HG02763 (cell line): ENCODE measurements at regions not wholly inside any gene's neighbourhood (a gene's known extent, or its start where the extent isn't known, plus 50 kb on each side); places are given as distances from the start of the nearest gene placed in this dataset.

ENCODE experiments used
- ATAC-seq: cut with Tn5 transposase; IDR thresholded peaks from one replicate; pipeline ENCODE4 v1.9.1; 2021; ENCODE audit warnings: mild to moderate bottlenecking, moderate library complexity; ENCODE audit not compliant: unreplicated experiment

GRCh38 chr5:81914696-81915095 lies 57.1 kb upstream of the ATG10 start:
- no peak for ATAC-seq

GRCh38 chr5:81912933-81913332 lies 58.9 kb upstream of the ATG10 start:
- ATAC-seq: no peak

- peak; percentile 76 for ATAC-seq
Measured at GRCh38 chr5:81909677-81910076, 62.1 kb upstream of the ATG10 start.

- ATAC-seq: no peak
Measured at GRCh38 chr5:81908771-81909170, 63.1 kb upstream of the ATG10 start.

- no peak for ATAC-seq
Measured at GRCh38 chr5:81908044-81908443, 63.8 kb upstream of the ATG10 start.

- ATAC-seq: no peak
Measured at GRCh38 chr5:81907012-81907635, 64.7 kb upstream of the ATG10 start.

GRCh38 chr5:81906086-81906485 lies 65.7 kb upstream of the ATG10 start:
- ATAC-seq: no peak

GRCh38 chr5:81904861-81905260 lies 67.0 kb upstream of the ATG10 start:
- ATAC-seq: no peak

- no peak for ATAC-seq
Measured at GRCh38 chr5:81904166-81904565, 67.7 kb upstream of the ATG10 start.

GRCh38 chr5:81901586-81901985 lies 70.2 kb upstream of the ATG10 start:
- no peak for ATAC-seq

GRCh38 chr5:81899123-81899522 lies 72.7 kb upstream of the ATG10 start:
- no peak for ATAC-seq

- no peak for ATAC-seq
Measured at GRCh38 chr5:81898403-81898802, 73.4 kb upstream of the ATG10 start.

- no peak for ATAC-seq
Measured at GRCh38 chr5:81896764-81897163, 75.1 kb upstream of the ATG10 start.

GRCh38 chr5:81895307-81895706 lies 76.5 kb upstream of the ATG10 start:
- ATAC-seq: no peak

GRCh38 chr5:81893961-81894360 lies 77.9 kb upstream of the ATG10 start:
- ATAC-seq: no peak

GRCh38 chr5:81884871-81885270 lies 87.0 kb upstream of the ATG10 start:
- ATAC-seq: no peak

- no peak for ATAC-seq
Measured at GRCh38 chr5:81883371-81883770, 88.5 kb upstream of the ATG10 start.

- ATAC-seq: no peak
Measured at GRCh38 chr5:81881595-81881994, 90.2 kb upstream of the ATG10 start.

GRCh38 chr5:81879936-81880335 lies 91.9 kb upstream of the ATG10 start:
- no peak for ATAC-seq

GRCh38 chr5:81878333-81878732 lies 93.5 kb upstream of the ATG10 start:
- no peak for ATAC-seq

GRCh38 chr5:81866994-81867393 lies 104.8 kb upstream of the ATG10 start:
- ATAC-seq: no peak

- ATAC-seq: no peak
Measured at GRCh38 chr5:81860778-81861177, 109.9 kb upstream of the SSBP2 start.

- no peak for ATAC-seq
Measured at GRCh38 chr5:81859624-81860023, 108.7 kb upstream of the SSBP2 start.
